Daoy (cell line): ENCODE measurements at regions not wholly inside any gene's neighbourhood (a gene's known extent, or its start where the extent isn't known, plus 50 kb on each side); places are given as distances from the start of the nearest gene placed in this dataset.

Source experiments
- DNase-seq: peaks from one replicate; pipeline ENCODE4 v3.0.0-alpha.2; 2015; ENCODE audit warnings: low read depth

DNA sequence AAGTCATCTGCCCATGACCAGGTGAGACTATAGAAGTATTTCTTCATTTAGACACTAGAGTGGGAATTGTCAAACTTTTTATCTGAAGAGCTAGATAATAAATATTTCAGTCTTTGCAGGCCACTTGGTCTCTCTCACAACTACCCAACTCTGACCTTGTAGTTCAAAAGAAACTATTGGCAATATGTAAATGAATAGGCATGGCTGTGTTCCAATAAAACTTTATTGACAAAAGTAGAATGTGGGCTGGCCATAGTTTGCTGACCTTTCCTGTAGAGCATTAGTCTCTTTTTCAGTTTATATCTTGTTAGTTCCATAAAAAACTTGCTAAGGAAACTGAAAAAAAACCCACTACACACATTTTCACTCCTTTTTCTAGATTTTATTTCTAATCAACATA is 535.5 kb downstream of the PRR16 start:
- DNase-seq: no peak

DNA sequence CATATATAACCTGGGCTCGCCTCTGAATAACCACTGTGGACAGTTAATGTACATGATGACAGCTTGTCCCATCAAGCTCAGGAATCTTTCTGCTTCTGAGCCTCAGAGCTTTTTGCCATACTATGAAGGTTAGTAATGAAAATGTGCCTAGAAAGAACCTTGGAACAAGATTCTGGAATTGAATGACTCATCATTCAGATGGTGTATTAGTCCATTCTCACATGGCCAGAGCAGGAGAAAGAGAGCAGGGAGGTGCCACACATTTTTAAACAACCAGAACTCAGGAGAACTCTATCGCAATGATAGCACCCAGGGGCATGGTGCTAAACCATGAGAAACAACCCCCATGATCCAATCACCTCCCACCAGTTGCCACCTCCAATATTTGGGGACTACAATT is 542.1 kb downstream of the PRR16 start:
- DNase-seq: no peak

DNA sequence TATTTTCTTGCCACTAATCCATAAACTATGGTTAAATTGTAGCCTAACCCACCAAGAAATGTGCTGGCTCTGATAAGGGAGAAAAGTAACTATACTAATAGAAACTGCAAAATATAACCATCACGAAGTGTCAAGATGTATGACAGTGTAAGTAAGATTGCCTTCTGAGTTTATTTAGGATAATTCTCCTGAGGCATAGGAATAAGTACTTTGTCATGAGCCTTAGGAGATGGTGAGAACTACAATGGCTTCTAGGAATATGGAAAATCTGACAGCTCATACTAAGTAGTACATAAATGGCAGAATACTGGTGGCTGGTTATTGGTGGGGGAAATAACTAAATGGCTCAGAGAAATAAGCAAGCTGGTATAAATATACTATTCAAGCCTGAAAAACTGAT is 543.9 kb downstream of the PRR16 start:
- no peak for DNase-seq

DNA sequence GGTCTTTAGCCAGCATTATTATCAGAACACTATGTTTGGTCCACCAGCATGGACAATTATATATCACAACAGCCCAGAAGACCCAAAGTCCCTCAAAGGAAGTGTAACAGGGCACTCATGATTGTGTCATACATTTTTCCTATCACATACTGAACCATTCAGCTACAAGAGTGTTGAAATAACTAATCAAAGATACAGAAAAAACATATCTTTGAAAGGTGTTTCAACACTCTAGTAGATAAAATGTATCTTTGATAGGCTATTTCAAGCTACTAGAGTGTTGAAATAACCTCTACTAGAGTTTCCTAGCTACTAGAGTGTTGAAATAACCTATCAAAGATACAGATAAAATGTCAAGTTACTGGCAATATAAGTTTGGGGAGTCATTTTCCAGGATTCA is 545.0 kb downstream of the PRR16 start:
- DNase-seq: no peak

DNA sequence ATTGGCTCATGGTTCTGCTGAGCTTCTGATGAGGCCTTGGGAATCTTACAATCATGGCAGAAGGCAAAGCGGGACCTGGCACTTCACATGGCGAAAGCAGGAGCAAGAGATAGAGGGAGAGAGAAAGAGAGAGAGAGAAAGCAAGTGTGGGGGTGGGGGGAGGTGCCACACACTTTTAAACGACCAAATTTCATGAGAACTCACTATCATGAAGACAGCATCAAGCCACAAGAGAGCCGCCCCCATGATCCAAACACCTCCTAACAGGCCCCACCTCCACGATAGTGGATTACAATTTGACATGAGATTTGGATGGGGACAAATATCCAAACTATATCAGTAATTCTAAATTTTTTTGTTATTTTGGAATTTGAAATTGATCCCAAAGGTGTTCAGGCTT is 553.9 kb downstream of the PRR16 start:
- no peak for DNase-seq

DNA sequence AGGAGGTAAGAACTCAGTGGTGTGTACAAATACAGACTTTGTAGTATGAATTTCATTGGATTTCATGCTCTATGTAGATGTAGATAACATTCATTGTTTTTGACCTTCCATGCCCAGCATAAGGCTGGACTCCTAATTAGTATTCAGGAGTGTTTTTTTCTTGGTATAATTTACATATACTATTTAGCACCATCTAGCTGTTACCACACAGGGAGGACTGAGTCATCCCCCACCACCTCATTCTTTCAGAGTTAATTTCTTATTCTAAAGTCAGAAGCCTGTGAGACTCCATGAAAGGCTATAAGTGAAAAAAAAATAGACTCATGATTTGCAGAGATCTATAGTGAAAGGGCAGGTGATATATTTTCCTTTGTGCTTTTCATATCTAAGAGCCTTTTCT is 555.0 kb downstream of the PRR16 start:
- peak; percentile 4 for DNase-seq

DNA sequence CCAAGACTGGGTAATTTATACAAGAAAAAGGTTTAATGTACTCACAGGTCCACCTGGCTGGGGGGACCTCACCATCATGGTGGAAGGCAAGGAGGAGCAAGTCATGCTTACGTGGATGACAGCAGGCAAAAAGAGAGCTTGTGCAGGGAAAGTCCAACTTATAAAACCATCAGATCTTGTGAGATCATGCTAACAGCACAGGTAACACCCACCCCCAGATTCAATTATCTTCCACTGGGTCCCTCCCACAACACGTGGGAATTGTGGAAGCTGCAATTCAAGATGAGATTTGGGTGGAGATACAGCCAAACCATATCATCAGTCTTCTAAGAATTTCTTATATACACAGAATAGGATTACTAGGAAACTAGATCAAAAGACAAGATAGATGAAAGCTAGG is 555.6 kb downstream of the PRR16 start:
- DNase-seq: no peak

DNA sequence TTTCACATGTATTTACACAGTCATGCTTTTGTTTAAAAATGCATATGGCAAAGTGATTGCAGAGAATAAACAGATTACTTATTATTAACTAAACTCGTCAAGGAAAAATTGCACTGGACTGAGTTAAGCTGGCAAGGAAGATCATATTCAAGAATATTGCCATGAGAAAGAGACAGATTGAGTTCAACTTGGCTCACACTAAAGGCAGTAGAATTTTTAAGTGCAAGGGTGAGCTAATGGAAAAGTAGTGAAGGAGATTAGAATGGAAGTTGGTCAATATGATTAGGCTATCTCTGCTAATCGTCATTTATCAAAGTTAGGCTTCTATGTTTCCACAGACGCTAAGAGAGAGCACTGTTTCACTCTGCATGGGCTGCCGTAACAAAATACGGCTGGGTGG is 557.6 kb downstream of the PRR16 start:
- no peak for DNase-seq

DNA sequence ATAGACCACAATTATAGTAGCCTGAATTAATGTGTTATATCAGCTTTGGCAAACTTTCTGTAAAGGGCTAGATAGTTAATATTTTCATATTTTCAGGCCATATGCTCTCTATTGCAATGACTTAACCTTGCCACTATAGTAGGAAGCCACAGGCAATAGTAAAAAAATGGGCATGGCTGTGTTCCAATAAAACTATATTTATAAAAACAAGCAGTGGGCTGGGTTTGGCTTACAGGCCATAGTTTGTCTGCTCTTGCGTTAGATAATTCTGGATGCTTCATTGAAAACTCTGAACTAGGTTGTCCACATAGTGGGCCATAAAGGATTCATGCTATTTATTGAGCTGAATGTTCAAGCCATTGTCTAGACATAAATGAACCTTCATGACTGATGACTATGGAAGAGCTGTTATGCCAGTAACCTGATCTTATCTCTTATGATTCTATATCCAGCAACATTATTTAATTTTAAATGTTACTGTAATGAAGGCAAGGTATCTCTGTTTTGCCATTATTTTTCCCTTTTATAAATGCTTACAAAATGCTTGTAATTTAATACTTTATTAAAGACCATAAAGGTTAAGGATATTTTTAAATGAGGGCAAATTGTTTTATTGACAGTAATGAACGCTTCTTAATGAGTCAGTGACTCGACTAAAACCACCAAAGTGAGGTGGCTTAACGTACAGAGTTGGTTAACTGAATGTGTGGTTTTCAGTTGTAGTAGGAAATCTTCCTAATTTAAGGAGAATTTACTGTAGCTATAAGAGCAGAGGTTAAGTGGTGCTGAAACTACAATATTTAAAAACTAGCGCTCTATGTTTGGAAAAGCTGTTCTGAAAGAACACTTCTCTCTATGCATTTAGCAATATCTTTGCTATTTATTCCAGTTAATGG is 560.6 kb downstream of the PRR16 start:
- DNase-seq: peak; percentile 7

DNA sequence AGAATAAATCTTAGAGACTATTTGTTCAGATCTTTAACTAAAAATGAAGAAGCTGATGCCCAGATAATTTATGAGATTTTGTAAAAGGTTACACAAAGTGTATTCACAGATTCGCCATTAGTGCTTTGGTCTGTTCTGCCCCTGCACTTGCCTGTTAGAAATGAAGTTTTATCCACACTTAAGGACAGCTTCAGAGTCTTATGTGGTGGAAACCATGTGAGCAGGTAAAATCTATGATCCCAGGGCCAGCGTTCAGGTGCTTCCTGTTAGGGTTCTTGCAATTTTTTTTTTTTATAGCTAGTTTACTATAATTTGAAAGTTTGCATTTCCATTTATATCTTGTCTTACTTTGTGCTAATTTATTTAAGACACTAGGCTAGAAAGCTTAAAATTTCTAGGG is 561.6 kb downstream of the PRR16 start:
- DNase-seq: no peak

DNA sequence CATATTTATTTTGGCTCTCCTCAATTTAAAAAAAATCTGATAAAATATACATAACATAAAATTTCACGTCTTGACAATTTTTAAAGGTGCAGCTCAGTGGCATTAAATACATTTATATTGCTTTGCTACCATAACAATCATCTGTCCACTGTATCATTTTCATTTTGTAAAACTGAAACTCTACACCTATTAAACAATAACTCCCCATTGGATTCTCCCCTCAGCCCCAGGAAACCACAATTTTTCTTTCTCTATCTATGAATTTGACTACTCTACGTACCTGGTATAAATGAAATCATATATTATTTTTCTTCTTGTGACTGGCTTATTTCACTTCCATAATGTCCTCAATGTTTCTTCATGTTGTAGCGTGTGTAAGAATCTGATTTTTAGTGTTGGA is 563.5 kb downstream of the PRR16 start:
- DNase-seq: no peak

DNA sequence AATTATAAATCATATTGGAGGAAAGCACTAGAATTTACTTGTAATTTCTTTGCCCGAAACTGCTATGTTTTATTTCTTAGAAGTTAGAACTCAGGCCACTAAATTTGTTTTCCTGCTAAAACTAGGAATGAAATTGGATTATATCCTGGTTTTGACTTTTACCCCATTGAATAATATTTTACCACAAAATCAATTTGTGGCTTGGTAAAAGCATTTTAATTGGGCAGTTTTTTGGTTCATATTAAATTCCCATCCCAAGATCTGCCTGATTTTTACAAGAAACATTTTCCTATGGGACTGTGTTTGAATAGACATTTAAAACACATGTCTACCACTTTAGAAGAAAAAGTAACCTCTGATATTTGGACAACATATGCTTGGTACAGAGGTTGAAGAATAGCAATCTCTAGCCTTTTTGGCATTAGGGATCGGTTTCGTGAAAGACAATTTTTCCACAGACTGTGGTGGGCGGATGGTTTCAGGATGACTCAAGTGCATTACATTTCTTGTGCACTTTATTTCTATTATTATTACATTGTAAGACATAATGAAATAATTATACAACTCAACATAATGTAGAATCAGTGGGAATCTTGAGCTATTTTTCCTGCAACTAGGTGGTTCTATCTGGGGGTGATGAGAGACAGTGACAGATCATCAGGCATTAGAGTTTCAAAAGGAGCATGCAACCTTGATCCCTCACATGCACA is 565.6 kb downstream of the PRR16 start:
- DNase-seq: no peak

DNA sequence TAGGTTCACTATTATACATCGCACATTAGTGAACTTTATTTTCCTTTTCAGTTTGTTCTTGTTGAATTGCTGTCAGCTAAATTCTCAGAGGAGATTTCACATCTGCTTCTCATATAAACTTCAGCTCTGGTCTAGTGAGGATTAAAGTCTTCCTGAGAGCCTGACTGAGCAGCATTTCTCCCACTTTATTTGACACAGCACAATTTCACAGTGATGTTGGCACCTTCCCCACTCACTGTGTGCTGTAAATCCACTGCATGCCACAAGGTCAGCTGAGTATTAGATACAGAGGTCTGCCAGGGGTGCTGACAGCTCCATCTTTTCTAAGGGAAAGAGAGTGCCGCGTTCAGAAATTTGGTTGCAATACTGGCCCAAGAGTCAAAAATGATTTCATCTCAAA is 567.4 kb downstream of the PRR16 start:
- DNase-seq: no peak

DNA sequence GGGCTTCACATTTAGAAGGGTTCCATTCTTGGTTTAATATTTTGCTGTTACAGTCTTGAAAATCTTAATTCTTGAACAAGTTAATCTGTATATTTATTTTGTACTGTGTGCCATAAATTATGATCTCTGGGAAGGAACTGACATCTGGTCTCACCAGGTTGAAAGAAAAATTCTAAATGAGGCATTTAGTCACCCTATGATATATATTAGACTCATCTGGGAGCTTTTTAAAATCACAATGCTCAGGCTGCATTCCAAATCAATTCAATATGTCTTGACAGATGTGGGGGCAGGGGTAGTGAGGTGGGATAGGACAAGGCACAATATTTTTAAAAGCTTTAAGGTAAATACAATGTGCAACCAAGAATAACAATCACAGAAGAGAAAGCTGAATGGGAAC is 569.2 kb downstream of the PRR16 start:
- DNase-seq: no peak

DNA sequence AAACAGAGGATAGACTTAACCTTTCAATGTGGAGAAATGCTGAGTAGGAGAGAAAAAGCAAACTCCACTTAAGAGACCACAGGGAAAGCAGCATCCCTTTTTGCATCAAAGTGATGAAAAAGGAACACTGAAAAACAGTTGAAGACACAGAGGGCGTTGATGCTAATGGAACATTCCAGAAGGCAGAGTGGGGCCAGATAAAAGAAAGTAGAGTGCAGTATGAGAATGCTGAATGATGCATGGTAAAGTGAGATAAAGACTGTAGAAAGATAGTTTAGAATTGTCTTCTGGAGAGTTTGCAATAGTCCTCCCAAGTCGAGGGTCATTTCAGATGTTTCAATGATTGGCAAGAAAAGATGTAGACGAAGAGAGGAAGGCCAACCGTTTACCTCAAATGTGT is 574.3 kb downstream of the PRR16 start:
- no peak for DNase-seq

DNA sequence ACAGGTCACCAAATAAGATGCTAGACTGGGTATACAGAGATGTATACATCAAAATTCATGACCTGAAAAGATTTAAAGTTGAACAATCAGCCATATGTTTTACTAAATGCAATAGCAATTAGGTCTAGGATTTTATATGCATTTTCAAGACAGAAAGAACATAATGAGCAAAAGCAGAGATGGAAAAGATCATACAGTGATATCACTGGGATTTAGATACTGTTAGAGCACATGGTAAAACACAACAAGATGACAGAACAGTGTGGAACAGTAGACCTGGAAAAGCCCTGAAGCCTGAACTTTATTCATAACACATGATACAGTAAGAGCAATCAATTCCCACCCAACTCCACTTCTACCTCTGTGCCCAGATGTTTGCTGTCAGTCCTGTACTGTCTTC is 585.9 kb downstream of the PRR16 start:
- no peak for DNase-seq

DNA sequence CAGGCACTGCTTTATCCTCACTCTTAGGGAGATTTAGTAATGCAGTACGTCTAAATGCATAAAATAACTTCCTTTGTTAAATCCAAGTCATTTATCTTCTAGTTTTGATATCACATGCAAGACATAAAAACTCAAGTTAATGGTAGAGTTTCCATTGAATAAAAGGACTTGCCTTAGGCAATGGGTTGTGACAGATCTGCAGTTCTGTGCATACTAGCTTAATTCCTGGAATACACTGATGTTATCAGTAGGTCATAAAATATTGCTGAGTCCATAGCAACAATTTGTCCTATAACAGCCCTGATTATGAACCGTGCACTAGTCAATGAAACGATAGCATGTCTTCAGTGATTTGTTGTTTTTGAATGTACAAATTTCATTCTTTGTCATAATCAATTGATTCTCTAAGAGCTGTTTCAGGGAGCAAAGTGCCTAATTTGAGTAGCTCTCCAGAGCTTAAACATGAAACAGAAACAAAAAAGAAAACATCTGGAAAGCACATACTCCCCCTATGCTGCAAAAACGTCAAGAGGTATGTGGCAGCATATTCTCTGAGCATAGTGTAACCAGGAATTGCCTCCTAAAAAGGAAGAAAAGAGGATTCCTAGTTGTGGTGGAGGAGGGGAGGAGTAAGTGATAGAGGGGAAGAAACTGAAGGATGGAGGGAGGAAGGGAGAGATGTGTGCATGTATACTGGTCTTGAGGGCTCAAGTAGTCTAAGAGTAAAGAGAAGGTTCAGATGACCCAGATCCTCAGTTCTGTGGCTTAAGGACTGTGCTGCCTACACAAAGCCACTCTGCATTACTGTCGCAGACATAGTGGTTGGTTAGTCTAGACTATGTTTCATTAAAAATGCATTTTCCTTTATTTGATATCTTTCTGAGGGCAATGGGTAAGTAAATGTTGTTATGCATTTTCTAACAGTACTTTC is 589.2 kb downstream of the PRR16 start:
- no peak for DNase-seq

DNA sequence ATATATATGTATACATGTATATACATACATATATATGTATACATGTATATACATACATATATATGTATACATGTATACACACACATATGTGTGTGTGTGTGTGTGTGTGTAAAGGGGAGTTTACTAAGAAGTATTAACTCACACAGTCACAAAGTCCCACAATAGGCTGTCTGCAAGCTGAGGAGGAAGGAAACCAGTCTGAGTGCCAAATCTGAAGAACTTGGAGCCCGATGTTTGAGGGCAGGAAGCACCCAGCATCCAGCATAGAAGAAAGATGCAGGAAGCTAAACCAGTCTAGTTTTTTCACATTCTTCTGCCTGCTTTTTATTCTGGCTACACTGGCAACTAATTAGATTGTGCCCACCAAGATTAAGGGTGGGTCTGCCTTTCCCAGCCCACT is 591.5 kb downstream of the PRR16 start:
- no peak for DNase-seq

DNA sequence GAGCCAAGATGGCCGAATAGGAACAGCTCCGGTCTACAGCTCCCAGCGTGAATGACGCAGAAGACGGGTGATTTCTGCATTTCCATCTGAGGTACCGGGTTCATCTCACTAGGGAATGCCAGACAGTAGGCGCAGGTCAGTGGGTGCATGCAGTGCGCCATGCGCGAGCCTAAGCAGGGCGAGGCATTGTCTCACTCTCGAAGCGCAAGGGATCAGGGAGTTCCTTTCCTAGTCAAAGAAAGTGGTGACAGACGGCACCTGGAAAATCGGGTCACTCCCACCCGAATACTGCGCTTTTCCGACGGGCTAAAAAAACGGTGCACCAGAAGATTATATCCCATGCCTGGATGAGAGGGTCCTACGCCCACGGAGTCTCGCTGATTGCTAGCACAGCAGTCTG is 600.1 kb downstream of the PRR16 start:
- DNase-seq: peak; percentile 8

DNA sequence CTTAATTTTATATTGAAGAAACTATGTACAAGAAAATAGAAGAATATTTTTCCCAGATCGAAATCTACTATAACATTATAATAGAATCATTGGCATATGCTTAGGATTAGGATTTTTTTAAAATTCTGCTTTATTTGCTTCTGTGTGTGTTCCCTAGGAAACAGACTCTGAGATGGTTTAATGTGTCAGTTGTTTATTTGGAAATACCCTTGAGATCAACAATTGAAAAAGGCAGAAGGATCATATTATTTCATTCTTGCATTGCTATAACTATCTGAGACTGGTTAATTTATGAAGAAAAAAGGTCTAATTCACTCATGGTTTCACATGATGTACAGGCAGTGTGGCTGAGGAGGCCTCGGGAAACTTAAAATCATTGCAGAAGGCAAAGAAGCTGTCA is 622.6 kb downstream of the PRR16 start:
- DNase-seq: no peak

DNA sequence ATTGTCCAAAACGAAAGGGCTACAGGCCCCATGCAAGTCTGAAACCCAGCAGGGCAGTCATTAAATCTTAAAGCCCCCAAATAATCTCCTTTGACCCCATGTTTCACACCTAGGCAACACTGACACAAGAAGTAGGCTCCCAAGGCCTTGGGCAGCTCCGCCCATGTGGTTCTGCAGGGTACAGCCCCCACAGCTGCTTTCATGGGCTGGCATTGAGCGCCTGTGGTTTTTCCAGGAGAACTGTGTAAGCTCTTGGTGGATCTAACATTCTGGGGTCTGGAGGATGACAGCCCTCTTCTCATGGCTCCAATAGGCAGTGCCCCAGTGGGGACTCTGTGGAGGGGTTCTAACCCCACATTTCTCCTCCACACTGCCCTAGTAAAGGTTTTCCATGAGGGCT is 623.5 kb downstream of the PRR16 start:
- no peak for DNase-seq

DNA sequence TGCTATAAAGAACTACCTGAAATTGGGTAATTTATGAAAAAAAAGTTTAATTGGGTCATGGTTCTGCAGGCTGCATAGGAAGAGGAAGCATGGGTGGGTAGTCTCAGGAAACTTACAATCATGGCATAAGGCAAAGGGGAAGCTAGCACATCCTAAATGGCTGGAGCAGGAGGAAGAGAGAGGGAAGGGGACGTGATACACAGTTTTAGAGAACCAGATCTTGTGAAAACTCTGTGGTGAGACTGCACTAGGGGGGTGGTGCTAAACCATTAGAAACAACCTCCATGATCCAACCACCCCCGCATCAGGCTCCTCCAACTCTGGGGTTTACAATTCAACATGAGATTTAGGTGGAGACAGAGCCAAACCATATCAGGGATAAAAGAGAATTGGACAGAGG is 624.2 kb downstream of the PRR16 start:
- DNase-seq: no peak
